Esophagus muscularis mucosa (tissue), 4 donors: ENCODE measurements at regions not wholly inside any gene's neighbourhood (a gene's known extent, or its start where the extent isn't known, plus 50 kb on each side); places are given as distances from the start of the nearest gene placed in this dataset.

ENCODE experiments used
- DNase-seq: peaks from one replicate; pipeline ENCODE4 v3.0.0-alpha.2; 2017; ENCODE audit errors: extremely low spot score
- H3K27ac ChIP-seq, 4 donors: fragments of 200-600 bp; sonication (generic); replicated peaks in 1 of 4; 1 replicate in 3 of 4; 2 replicates in 1 of 4; pipeline ENCODE4 v1.5.1; 2016 to 2019; ENCODE audit warnings: mild to moderate bottlenecking in 1 of 4
- H3K27me3 ChIP-seq, 4 donors: fragments of 200-600 bp; sonication (generic); one replicate each; pipeline versions ENCODE4 v1.5.1 to v1.6.0; 2016 to 2019
- H3K36me3 ChIP-seq, 4 donors: fragments of 200-600 bp; sonication (generic); one replicate each; pipeline ENCODE4 v1.5.1; 2016 to 2019
- H3K4me1 ChIP-seq, 4 donors: fragments of 200-600 bp; sonication (generic); one replicate each; pipeline ENCODE4 v1.5.1; 2016 to 2019
- H3K4me3 ChIP-seq, 4 donors: fragments of 200-600 bp; sonication (generic); 1 replicate in 2 of 4; 2 replicates in 2 of 4; pipeline ENCODE4 v1.5.1; 2016 to 2019; ENCODE audit warnings: mild to moderate bottlenecking in 4 of 4, moderate library complexity in 1 of 4
- H3K9me3 ChIP-seq, 4 donors: fragments of 200-600 bp; sonication (generic); 1 replicate in 3 of 4; 2 replicates in 1 of 4; pipeline ENCODE4 v1.5.1; 2016 to 2019
- EP300 ChIP-seq: sonication (generic); formaldehyde crosslinking; IDR thresholded peaks from one replicate; pipeline ENCODE4 v1.6.1; 2017; ENCODE audit warnings: antibody characterized with exemption
- POLR2A ChIP-seq: fragments of 450-650 bp; IDR thresholded peaks from one replicate; pipeline ENCODE4 v1.6.1; 2017; ENCODE audit warnings: antibody characterized with exemption, moderate library complexity, mild to moderate bottlenecking, low read depth
- POLR2AphosphoS5 ChIP-seq, 2 donors: sonication (generic); formaldehyde crosslinking; IDR thresholded peaks; one replicate each; pipeline ENCODE4 v1.6.1; 2017; ENCODE audit warnings: antibody characterized with exemption in 2 of 2
- WGBS: methylation state at CpG from one replicate; pipeline ENCODE4 v1.1.5; 2018; 5-methylcytosine and 5-hydroxymethylcytosine counted together
- intact Hi-C: fragments of 100-400 bp; cut with DNase I; formaldehyde crosslinking; loops from one replicate; pipeline ENCODE4 v1.15.1; 2023
- TF ChIP-seq, protein P1 (sequence below), 3 experiments: fragments of 200-600 bp in 2 of 3; fragments of 450-650 bp in 1 of 3; sonication (generic) in 2 of 3; IDR thresholded peaks; one replicate each; pipeline ENCODE4 v1.5.1; 2017 to 2019; ENCODE audit warnings: antibody characterized with exemption in 3 of 3, mild to moderate bottlenecking in 2 of 3, moderate library complexity in 1 of 3

DNA sequence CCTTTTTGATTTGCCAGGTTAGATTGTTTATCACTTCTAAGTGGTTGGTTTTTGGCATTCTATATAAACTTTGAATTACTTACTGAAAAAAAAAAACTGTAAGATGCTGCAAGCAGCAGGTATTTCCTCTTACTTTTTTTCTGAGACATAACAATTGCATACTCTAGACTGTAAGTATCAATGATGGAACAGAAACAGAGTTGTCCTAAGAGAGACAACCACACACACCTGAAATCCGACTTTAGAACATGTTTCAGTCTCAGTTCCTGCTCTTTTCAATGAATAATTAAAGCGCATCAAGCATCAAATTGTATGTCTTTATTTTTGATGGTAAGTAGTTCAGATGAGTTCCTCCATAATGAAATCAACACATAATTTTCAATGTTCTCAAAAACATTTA, 105.3 kb upstream of the KHDRBS2 start:
- Histone ChIP-seq H3K9me3 (no peaks in the 10 kb centered on the region), H3K4me3 (no peak overlapping the region), H3K4me1 (no peaks in the 10 kb centered on the region), H3K27me3 (no peaks in the 10 kb centered on the region), H3K36me3 (no peaks in the 10 kb centered on the region), H3K27ac (no peak overlapping the region)
- TF ChIP-seq EP300 (no peak), POLR2A (no peak), POLR2AphosphoS5 (IDR thresholded peaks at IDR 0.05) (no peak)
- TF ChIP-seq, protein P1, sequence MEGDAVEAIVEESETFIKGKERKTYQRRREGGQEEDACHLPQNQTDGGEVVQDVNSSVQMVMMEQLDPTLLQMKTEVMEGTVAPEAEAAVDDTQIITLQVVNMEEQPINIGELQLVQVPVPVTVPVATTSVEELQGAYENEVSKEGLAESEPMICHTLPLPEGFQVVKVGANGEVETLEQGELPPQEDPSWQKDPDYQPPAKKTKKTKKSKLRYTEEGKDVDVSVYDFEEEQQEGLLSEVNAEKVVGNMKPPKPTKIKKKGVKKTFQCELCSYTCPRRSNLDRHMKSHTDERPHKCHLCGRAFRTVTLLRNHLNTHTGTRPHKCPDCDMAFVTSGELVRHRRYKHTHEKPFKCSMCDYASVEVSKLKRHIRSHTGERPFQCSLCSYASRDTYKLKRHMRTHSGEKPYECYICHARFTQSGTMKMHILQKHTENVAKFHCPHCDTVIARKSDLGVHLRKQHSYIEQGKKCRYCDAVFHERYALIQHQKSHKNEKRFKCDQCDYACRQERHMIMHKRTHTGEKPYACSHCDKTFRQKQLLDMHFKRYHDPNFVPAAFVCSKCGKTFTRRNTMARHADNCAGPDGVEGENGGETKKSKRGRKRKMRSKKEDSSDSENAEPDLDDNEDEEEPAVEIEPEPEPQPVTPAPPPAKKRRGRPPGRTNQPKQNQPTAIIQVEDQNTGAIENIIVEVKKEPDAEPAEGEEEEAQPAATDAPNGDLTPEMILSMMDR (IDR thresholded peaks at IDR 0.05), result no peak
- intact Hi-C loops, result no loop called here
- no peak for DNase-seq
- WGBS, result 86% methylated on average over 2 of the region's 2 CpGs

DNA sequence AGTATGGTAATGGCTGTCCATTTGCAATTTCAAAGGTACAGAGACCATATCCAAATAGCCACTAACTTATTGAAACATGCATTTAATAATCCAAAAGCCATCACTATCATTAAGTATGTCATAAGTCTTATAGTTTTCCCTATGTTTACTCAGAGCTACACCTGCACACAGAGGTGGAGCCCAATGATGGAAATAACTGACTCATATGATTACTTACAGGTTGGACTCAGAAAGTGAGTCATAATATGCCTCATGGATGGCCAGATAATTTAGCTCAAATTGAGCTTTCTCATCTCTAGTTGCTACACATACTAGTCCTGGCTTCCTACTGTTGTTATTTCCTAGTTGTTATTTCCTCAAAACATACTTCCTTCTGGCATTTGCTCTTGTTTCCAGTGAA, 104.4 kb upstream of the KHDRBS2 start:
- Histone ChIP-seq H3K4me1 (no peaks in the 10 kb centered on the region), H3K27ac (no peak overlapping the region), H3K9me3 (no peaks in the 10 kb centered on the region), H3K4me3 (no peak overlapping the region), H3K36me3 (no peaks in the 10 kb centered on the region), H3K27me3 (no peaks in the 10 kb centered on the region)
- intact Hi-C loops, result no loop called here
- DNase-seq, result no peak
- TF ChIP-seq EP300, result no peak
- TF ChIP-seq POLR2AphosphoS5 (IDR thresholded peaks at IDR 0.05), result no peak
- TF ChIP-seq, protein P1 (IDR thresholded peaks at IDR 0.05), result no peak
- TF ChIP-seq POLR2A, result no peak

DNA sequence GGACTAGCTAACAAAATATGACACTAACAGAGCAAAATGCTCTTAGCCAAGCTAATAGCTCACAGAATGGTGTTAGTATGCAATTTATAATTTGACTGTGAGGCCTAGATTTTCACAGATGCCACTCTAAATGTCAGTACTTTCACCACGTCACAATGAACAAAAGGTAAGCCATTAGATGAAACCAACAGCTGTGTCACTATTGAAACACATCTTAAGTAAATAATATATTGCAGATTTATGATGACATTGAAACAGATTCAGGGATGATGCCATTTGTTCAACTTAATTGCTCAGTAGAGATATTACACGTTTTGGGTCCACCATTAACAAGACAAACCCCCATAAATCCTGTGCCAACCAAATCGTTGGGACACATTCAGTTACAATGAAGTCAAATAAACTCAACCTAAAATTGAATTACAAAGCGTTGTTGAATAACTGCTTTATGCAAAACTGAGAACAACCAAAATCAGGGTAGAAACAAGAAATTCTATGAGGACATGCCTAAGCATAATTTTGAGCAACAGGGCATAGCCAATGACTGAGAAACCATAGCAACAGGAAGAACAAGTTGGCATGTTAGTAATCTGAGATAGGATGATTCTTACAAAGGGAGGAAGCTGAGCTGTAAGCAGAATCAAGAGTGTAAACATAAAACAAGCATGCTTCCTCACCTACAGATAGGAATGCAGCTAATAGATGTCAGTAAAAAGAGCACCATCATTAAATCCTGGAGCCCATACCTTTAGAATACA, 85.6 kb upstream of the KHDRBS2 start:
- Histone ChIP-seq H3K4me1 (no peaks in the 10 kb centered on the region), H3K27me3 (no peaks in the 10 kb centered on the region), H3K4me3 (no peak overlapping the region), H3K27ac (no peak overlapping the region), H3K36me3 (no peaks in the 10 kb centered on the region), H3K9me3 (peaks cover 0 to 5% (median 0%) of the 10 kb centered on the region in 4 donors)
- intact Hi-C loops, result no loop called here
- no peak for DNase-seq
- WGBS, result 70% methylated on average over 4 of the region's 4 CpGs
- TF ChIP-seq, protein P1 (IDR thresholded peaks at IDR 0.05), result no peak
- TF ChIP-seq EP300, result no peak
- no peak for TF ChIP-seq POLR2A
- no peak for TF ChIP-seq POLR2AphosphoS5 (IDR thresholded peaks at IDR 0.05)

DNA sequence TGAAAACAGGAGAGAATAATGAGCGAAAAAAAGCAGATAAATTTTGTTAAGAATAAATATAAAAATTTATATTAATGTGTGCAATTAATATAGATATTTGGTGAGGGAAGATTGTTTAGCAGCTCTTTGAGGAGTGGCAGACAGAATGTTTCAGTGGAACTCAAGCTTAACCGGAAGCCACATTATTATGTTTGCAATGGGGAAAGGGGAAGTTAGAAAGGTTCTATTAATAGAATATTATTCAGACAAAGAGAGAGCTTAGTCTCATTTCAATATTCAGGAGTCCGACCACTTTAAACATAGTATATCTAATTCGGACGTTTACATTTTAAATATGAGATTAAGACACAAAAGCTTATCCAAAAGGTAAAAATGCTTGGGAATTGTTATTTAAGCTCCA, 81.6 kb upstream of the KHDRBS2 start:
- TF ChIP-seq POLR2AphosphoS5 (IDR thresholded peaks at IDR 0.05) (no peak), POLR2A (no peak), EP300 (no peak)
- TF ChIP-seq, protein P1 (IDR thresholded peaks at IDR 0.05), result no peak
- peaks cover 0 to 5% (median 0%) of the 10 kb centered on the region in 4 donors for H3K9me3 ChIP-seq
- H3K27ac ChIP-seq, result no peak overlapping the region
- DNase-seq, result no peak
- WGBS, result 53% methylated on average over 5 of the region's 5 CpGs
- intact Hi-C loops, result no loop called here
- H3K4me1 ChIP-seq, result no peaks in the 10 kb centered on the region
- H3K27me3 ChIP-seq, result no peaks in the 10 kb centered on the region
- H3K4me3 ChIP-seq, result no peak overlapping the region
- H3K36me3 ChIP-seq, result no peaks in the 10 kb centered on the region

DNA sequence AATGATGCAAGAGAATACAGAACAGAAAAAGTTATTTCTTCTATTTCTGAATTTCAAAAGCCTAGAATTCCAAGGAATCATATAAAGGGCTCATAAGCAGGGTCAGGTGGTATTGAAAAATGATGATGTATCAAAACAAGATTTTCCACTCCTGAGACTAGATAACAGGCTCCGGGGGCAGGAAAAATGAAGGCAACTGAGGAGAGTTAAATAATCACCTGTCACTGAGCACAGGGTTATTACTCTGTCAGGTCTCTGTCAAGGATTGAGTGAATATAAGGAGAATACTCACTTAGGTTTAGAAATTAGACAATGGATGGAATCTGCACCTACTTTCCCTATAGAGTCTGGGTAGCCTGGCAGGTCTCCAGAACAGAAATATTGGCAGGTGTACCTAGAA, 76.1 kb upstream of the KHDRBS2 start:
- Histone ChIP-seq H3K27ac (no peak overlapping the region), H3K9me3 (no peaks in the 10 kb centered on the region), H3K4me1 (no peaks in the 10 kb centered on the region), H3K27me3 (no peaks in the 10 kb centered on the region), H3K4me3 (no peak overlapping the region), H3K36me3 (no peaks in the 10 kb centered on the region)
- no peak for DNase-seq
- intact Hi-C loops, result no loop called here
- WGBS, result 78% methylated on average over 1 of the region's 1 CpG
- TF ChIP-seq EP300 (no peak), POLR2AphosphoS5 (IDR thresholded peaks at IDR 0.05) (no peak), POLR2A (no peak)
- TF ChIP-seq, protein P1 (IDR thresholded peaks at IDR 0.05), result no peak
